ENCODE measurements at regions not wholly inside any gene's neighbourhood (a gene's known extent, or its start where the extent isn't known, plus 50 kb on each side); places are given as distances from the start of the nearest gene placed in this dataset.

GRCh38 chr2:88815282-88815681 is 123.8 kb downstream of the RPIA start:
- TF ChIP-seq CTCF (IDR thresholded peaks at IDR 0.05) (no peak), ETV6 (CRISPR knock-in tag; IDR thresholded peaks at IDR 0.05) (no peak), FOXK1 (CRISPR knock-in tag; IDR thresholded peaks at IDR 0.05) (no peak), PRRX2 (CRISPR knock-in tag; IDR thresholded peaks at IDR 0.05) (no peak), NR3C1 (CRISPR knock-in tag; conservative IDR thresholded peaks at IDR 0.05; ENCODE audit: low read depth) (no peak), JUN (CRISPR knock-in tag; IDR thresholded peaks at IDR 0.05) (no peak), ZNF121 (CRISPR knock-in tag; IDR thresholded peaks at IDR 0.05) (no peak), ELF4 (CRISPR knock-in tag; IDR thresholded peaks at IDR 0.05; ENCODE audit: low read depth) (no peak), ATF2 (CRISPR knock-in tag; IDR thresholded peaks at IDR 0.05; ENCODE audit: borderline replicate concordance, low read depth) (no peak), USF1 (CRISPR knock-in tag; IDR thresholded peaks at IDR 0.05) (no peak)
